Activated B cell treated with CpG ODN at 0.5 μM for 24 hours (primary cell): ENCODE measurements at regions not wholly inside any gene's neighbourhood (a gene's known extent, or its start where the extent isn't known, plus 50 kb on each side); places are given as distances from the start of the nearest gene placed in this dataset.

Experiments used
- ATAC-seq: fragments of 200-7000 bp; cut with Tn5 transposase; one replicate; pipeline ENCODE4 v1.10.0; 2021; ENCODE audit warnings: low read depth, mild to moderate bottlenecking, moderate library complexity
- CTCF ChIA-PET: fragments of 350-600 bp; sonication (Branson Sonifier 250); formaldehyde crosslinking; loops from one replicate; lab custom pipeline; 2021; ENCODE audit warnings: antibody characterized with exemption; lab: Charles Lee
- POLR2A ChIA-PET: fragments of 350-600 bp; sonication (Branson Sonifier 250); formaldehyde crosslinking; loops from one replicate; lab custom pipeline; 2021; ENCODE audit warnings: antibody characterized with exemption; lab: Charles Lee
- DNase-seq: peaks from one replicate; pipeline ENCODE4 v3.0.0; 2022
- H3K27ac Mint-ChIP-seq: one replicate; pipeline ENCODE4 v1.8.0; 2020; ENCODE audit warnings: mixed read lengths
- H3K27me3 Mint-ChIP-seq: one replicate; pipeline ENCODE4 v1.8.0; 2021; ENCODE audit warnings: mixed read lengths
- H3K36me3 Mint-ChIP-seq: one replicate; pipeline ENCODE4 v1.8.0; 2021; ENCODE audit warnings: low read depth, mixed read lengths
- H3K4me1 Mint-ChIP-seq: one replicate; pipeline ENCODE4 v1.8.0; 2021; ENCODE audit warnings: mixed read lengths
- H3K4me3 Mint-ChIP-seq: one replicate; pipeline ENCODE4 v1.8.0; 2020; ENCODE audit warnings: mild to moderate bottlenecking, mixed read lengths
- H3K9me3 Mint-ChIP-seq: one replicate; pipeline ENCODE4 v1.8.0; 2020; ENCODE audit warnings: mixed read lengths
- CTCF ChIP-seq: fragments of 200-600 bp; IDR thresholded peaks from one replicate; pipeline ENCODE4 v1.8.0; 2022; ENCODE audit warnings: antibody characterized with exemption, mild to moderate bottlenecking
- intact Hi-C: fragments of 100-400 bp; cut with micrococcal nuclease; formaldehyde crosslinking; loops from one replicate; pipeline ENCODE4 v1.15.1; 2024

DNA sequence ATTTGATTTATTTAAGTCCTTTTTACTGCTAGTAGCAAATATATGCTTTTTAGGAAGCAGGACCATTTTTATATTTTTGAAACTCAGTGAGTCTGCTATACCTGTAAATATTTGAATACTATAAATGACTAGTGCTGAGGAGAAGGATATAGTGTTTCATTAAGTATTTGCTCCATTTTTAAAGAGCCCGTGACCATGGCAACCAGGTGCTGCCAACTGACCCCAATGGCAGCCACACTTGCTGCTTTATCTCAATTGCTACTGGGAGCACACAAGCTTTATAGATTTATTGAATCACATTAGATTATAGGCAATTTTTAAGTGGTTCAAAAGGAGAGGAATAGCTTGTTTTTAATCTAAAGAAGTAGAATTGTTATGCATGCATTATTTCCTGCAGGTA, 142.0 kb downstream of the SCG2 start:
- Mint-ChIP-seq H3K27me3 (no peaks in the 10 kb centered on the region), H3K27ac (no peak overlapping the region), H3K4me1 (no peaks in the 10 kb centered on the region), H3K36me3 (no peaks in the 10 kb centered on the region), H3K4me3 (no peak overlapping the region), H3K9me3 (no peaks in the 10 kb centered on the region)
- ChIA-PET POLR2A (no interaction called here), CTCF (interaction anchor here (1.6 kb wide), 1 partner anchor 827 kb away, joined by 3 read pairs; no protein-coding TSS in a partner anchor)
- intact Hi-C loops, result no loop called here
- no peak for TF ChIP-seq CTCF
- ATAC-seq (no peak), DNase-seq (no peak)

GRCh38 chr2:223460774-223461211, 141.4 kb downstream of the SCG2 start:
- intact Hi-C loops, result no loop called here
- no peak for ATAC-seq
- Mint-ChIP-seq H3K36me3 (no peaks in the 10 kb centered on the region), H3K9me3 (no peaks in the 10 kb centered on the region), H3K27ac (no peak overlapping the region), H3K4me3 (no peak overlapping the region), H3K4me1 (no peaks in the 10 kb centered on the region), H3K27me3 (no peaks in the 10 kb centered on the region)
- no peak for TF ChIP-seq CTCF
- ChIA-PET POLR2A (no interaction called here), CTCF (interaction anchor here (1.6 kb wide), 1 partner anchor 827 kb away, joined by 3 read pairs; no protein-coding TSS in a partner anchor)
- DNase-seq, result no peak

GRCh38 chr2:223464071-223464470, 138.1 kb downstream of the SCG2 start:
- no peak for DNase-seq
- H3K27me3 Mint-ChIP-seq, result no peaks in the 10 kb centered on the region
- no peak for TF ChIP-seq CTCF
- CTCF ChIA-PET, result no interaction called here
- H3K27ac Mint-ChIP-seq, result no peak overlapping the region
- no peaks in the 10 kb centered on the region for H3K9me3 Mint-ChIP-seq
- no peaks in the 10 kb centered on the region for H3K36me3 Mint-ChIP-seq
- POLR2A ChIA-PET, result no interaction called here
- intact Hi-C loops, result no loop called here
- H3K4me1 Mint-ChIP-seq, result no peaks in the 10 kb centered on the region
- no peak for ATAC-seq
- no peak overlapping the region for H3K4me3 Mint-ChIP-seq

- Mint-ChIP-seq H3K9me3 (no peaks in the 10 kb centered on the region), H3K4me1 (no peaks in the 10 kb centered on the region), H3K27me3 (peaks cover 2% of the 10 kb centered on the region), H3K4me3 (no peak overlapping the region), H3K36me3 (no peaks in the 10 kb centered on the region), H3K27ac (no peak overlapping the region)
- ChIA-PET POLR2A (no interaction called here), CTCF (no interaction called here)
- DNase-seq (no peak), ATAC-seq (no peak)
- intact Hi-C loops, result no loop called here
- no peak for TF ChIP-seq CTCF
These were observed 136.4 kb downstream of the SCG2 start for GRCh38 chr2:223465793-223466192.

DNA sequence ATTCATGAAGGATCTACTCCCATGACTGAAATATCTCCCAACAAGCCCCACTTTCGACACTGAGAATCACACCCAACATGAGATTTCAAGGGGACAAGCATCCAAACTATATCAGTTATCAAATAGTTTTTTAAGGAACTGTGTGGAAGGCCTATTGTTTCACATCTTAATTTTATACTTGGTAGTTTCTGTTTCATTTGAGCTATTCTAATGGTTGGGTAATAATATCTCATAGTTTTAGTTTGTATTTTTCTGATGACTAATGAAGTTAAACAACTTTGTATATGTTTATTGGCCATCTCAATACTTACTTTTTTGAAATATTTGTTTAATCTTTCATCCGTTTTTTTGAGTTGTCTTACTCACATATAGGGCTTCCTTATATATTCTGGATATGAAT, 135.0 kb downstream of the SCG2 start:
- intact Hi-C loops, result no loop called here
- ChIA-PET POLR2A (no interaction called here), CTCF (interaction anchor here (0.9 kb wide), 1 partner anchor 10 kb away, joined by 3 read pairs; no protein-coding TSS in a partner anchor)
- H3K27ac Mint-ChIP-seq, result no peak overlapping the region
- no peaks in the 10 kb centered on the region for H3K36me3 Mint-ChIP-seq
- H3K4me3 Mint-ChIP-seq, result no peak overlapping the region
- no peaks in the 10 kb centered on the region for H3K9me3 Mint-ChIP-seq
- no peaks in the 10 kb centered on the region for H3K4me1 Mint-ChIP-seq
- no peak for ATAC-seq
- no peak for TF ChIP-seq CTCF
- peaks cover 2% of the 10 kb centered on the region for H3K27me3 Mint-ChIP-seq
- no peak for DNase-seq
